Stimulated activated CD8-positive, alpha-beta memory T cell treated with anti-CD3 and anti-CD28 coated beads, Interleukin-7, amount 100 ng/mL, for 48 hours (primary cell): ENCODE measurements at regions not wholly inside any gene's neighbourhood (a gene's known extent, or its start where the extent isn't known, plus 50 kb on each side); places are given as distances from the start of the nearest gene placed in this dataset.

Source experiments
- DNase-seq, 2 donors: peaks; one replicate each; pipeline ENCODE4 v3.0.0-alpha.2; 2020; ENCODE audit warnings: low read depth in 1 of 2; ENCODE audit errors: extremely low read depth in 1 of 2

- DNase-seq, result no peak
Observed at GRCh38 chr2:34660741-34661140, 1061.6 kb upstream of the FAM98A start.

GRCh38 chr2:34656632-34657031, 1057.5 kb upstream of the FAM98A start:
- no peak for DNase-seq

GRCh38 chr2:34652636-34653035, 1053.5 kb upstream of the FAM98A start:
- no peak for DNase-seq

GRCh38 chr2:34646901-34647300, 1047.8 kb upstream of the FAM98A start:
- no peak for DNase-seq

- no peak for DNase-seq
Observed at GRCh38 chr2:34632327-34632726, 1033.2 kb upstream of the FAM98A start.

- no peak for DNase-seq
Observed at GRCh38 chr2:34627003-34627402, 1027.9 kb upstream of the FAM98A start.

DNA sequence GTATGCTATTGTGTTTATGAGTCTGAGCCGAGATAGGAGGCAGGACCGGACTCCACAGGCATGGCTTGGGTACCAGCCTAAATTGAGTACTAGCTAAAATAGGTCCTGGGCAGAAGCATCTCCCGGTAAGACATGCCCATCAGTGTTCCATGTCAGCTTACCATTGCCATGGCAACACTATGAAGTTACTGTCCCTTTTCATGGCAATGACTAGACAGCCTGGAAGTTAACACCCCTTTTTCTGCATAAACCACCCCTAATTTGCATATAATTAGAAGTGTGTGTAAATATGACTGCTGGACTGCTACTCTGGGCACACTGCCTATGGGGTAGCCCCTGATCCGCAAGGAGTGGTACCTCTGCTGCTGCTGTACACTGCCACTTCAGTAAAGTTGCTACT, 1005.1 kb upstream of the FAM98A start:
- DNase-seq, result no peak

GRCh38 chr2:34602262-34602661, 1003.2 kb upstream of the FAM98A start:
- DNase-seq, result no peak

- DNase-seq, result no peak
Observed at GRCh38 chr2:34601561-34601960, 1002.5 kb upstream of the FAM98A start.

DNA sequence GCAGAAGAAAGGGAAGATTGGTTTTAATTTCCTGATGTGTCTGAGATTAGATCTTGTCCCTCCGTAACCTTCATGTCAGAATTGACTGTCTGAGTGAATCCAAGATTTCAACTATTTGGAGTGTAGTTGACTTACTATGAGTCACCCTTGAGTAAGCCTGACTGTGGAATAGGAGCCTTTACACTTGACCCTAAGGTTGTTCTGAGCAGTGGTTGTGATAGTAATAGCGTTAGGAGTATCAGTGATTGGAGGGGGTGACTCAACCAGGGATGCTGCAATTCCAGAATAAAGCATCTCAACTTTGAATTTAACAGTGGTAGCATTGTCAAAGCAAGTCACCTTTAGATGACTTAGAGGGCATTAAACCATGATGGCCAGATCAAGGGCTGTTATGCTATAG, 979.5 kb upstream of the FAM98A start:
- no peak for DNase-seq

- no peak for DNase-seq
Observed at GRCh38 chr2:34570266-34570872, 971.3 kb upstream of the FAM98A start.

- no peak for DNase-seq
Observed at GRCh38 chr2:34567128-34567527, 968.0 kb upstream of the FAM98A start.

DNA sequence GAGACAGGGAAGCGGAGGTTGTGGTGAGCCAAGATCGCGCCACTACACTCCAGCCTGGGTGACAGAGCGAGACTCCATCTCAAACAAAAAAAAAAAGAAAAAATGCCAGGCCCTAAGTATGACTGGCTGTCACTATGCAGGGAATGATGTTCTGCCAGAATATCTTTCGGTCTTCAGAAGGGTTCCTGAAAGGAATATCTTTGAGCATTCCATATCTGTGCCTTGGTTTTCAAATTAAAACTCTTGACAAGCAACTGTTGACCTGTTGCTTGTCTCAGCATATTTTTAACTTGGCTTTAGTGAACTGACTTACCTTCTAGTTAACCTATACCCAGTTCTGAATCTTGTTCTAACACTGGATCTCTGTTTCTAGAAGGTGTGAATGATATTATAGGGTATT, 953.2 kb upstream of the FAM98A start:
- DNase-seq, result no peak

GRCh38 chr2:34549710-34550345, 950.7 kb upstream of the FAM98A start:
- DNase-seq, result no peak

DNA sequence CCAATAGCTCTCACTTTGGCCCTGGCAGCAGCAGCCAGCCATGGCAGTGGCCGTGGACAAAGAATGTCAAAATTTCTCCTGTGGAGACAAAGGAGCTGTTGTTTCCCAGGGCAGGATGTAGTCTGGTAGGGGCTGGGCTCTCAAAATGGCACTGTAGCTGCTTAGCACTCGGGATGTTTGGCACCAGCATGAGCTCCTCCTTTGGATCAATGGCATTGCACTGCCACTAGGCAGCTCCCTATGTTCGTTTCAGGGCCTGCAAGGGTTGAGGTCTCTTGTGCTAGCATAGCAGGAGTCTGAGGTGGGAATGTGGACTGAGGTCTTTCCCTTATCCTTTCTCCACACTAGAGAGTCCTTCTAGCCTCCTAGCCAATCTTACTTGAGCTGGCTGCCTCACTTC, 948.8 kb upstream of the FAM98A start:
- DNase-seq, result no peak

DNA sequence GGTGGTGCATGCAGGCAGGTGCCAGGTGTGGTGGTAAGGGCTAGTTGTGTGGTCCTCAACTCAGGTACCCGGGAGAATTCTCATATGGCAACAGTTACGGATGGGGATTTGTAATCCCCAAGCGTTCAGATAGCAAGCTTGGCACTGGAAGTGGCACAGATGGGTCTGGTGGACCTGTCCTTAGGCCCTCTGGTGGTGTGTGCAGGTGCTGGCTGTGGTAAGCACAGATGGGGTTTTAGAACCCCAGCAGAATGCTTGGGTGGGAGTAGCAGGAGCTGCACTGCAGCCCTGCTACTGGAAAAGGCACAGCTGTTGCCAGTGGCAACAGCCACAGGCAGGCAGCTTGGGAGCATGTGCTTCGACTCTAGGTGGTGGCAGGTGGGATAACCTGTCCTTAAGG, 948.2 kb upstream of the FAM98A start:
- no peak for DNase-seq

DNA sequence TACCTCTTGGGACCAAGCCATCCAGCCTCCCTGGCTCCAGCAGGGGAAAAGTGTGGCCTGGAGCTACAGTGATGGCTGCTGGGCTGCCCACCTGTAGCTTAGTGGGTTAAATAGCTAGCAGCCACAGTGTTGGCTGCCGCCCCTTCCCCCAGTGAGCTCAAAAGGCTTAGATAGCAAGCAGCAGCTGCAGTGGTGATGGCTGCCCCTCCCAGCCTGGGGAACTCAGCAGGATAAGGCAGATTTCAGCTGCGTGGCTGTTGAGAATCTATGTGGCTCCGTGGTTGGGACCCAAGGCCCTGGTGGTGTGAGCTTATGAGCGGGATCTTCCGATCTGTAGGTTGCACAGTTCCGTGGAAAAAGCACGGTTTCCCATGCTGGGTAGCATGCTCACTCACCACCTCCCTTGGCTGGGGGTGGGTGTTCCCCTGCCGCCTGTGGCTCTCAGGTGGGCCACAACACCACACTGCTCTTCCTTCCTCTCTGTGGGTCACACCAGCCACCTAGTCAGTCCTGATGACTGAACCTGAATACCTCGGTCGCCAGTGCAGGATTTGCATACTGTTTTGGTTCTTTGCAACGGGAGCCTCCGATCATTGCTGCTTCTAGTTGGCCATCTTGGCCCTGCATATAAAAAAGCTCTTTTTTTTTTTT, 946.5 kb upstream of the FAM98A start:
- no peak for DNase-seq

DNA sequence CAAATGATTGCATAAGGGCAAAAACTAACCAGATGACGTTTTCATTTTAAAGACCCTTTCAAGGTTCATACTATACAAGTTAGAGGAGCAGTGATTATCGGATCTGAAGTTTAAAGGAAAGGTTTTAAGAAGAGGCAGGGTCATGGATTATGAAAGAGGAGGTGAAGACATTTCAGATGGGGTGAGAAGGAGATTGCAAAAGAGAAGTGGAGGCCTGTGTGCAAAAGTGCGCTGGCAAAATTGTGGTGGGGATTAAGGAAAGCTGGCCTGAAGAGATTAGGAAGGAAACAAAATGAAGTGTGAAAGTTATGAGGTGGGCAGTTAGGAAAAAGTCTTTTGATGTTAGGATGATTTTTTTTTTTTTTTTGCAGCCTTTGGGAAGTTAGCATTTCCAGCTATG, 935.7 kb upstream of the FAM98A start:
- DNase-seq, result no peak

DNA sequence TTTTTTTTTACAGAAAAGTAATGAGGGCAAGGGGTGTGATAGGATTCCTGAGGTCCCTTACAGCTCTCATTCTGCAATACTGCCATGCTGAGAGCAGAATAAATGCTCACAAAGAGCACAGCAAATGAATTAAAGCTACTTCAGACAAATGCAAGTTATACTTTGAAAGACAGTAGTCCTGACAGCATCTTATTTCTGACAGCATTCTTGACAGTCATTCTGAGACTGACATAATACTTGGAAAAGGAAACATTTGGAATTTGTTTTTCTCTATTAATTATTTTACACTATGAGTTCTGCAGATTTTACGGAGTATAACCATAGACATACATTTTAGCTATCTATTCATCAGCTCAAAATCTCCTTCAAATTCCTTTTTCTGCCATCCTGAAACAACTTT, 935.2 kb upstream of the FAM98A start:
- DNase-seq, result no peak

GRCh38 chr2:34533585-34534183, 934.6 kb upstream of the FAM98A start:
- DNase-seq, result no peak

- no peak for DNase-seq
Observed at GRCh38 chr2:34529965-34530364, 930.9 kb upstream of the FAM98A start.

DNA sequence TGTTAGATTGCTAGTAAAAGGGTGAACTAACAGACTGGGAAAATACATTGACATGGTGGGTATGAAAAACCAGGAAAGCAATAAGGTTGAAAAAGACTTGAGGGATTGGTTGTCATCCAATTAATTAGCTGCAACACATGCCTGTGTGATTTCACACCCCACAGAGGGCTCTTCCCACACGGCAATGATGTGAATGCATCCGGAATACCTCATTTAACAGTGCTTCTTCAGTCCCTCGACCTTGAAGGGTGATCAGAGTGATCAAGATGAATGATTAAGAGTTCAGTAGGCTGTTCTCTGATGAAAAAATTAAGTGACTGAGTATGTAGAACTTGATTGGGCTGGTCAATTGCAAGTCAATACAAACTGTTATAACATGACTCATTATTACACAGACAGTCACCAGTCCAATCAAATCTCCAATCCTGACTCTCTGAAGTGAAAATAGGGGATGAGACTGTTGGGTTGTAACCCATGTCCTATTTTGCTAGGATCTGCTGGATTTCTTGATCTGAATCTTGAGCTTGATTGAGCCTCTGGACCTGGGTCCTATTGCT, 924.9 kb upstream of the FAM98A start:
- DNase-seq, result no peak
